Smooth muscle cell (in vitro differentiated cells): ENCODE measurements at regions not wholly inside any gene's neighbourhood (a gene's known extent, or its start where the extent isn't known, plus 50 kb on each side); places are given as distances from the start of the nearest gene placed in this dataset.

Source experiments
- DNase-seq: peaks from one replicate; lab custom pipeline; 2025; ENCODE audit not compliant: unreplicated experiment; lab: John Stamatoyannopoulos, UW
- H2AFZ ChIP-seq: fragments of 200-600 bp; sonication (generic); 2 replicates; pipeline ENCODE4 v1.6.0; 2016; ENCODE audit warnings: antibody characterized with exemption, low read depth, mild to moderate bottlenecking
- H3F3A ChIP-seq: fragments of 200-600 bp; sonication (generic); 2 replicates; pipeline ENCODE4 v1.6.0; 2017; ENCODE audit warnings: antibody characterized with exemption, low read depth
- H3K27ac ChIP-seq: fragments of 200-600 bp; sonication (generic); 2 replicates; pipeline ENCODE4 v1.5.1; 2016; ENCODE audit warnings: low read depth, mild to moderate bottlenecking
- H3K27me3 ChIP-seq: fragments of 200-600 bp; sonication (generic); 2 replicates; pipeline ENCODE4 v1.6.1; 2016; ENCODE audit warnings: low read depth, mild to moderate bottlenecking
- H3K36me3 ChIP-seq: fragments of 200-600 bp; sonication (generic); 2 replicates; pipeline ENCODE4 v1.5.1; 2016; ENCODE audit warnings: low read depth
- H3K4me1 ChIP-seq: fragments of 200-600 bp; sonication (generic); 2 replicates; pipeline ENCODE4 v1.5.1; 2016; ENCODE audit warnings: low read depth
- H3K4me2 ChIP-seq: fragments of 200-600 bp; sonication (generic); 2 replicates; pipeline ENCODE4 v1.6.0; 2016; ENCODE audit warnings: mild to moderate bottlenecking
- H3K4me3 ChIP-seq: fragments of 200-600 bp; sonication (generic); 2 replicates; pipeline ENCODE4 v1.5.1; 2016; ENCODE audit warnings: mild to moderate bottlenecking
- H3K79me2 ChIP-seq: fragments of 200-600 bp; sonication (generic); 2 replicates; pipeline ENCODE4 v1.6.0; 2016; ENCODE audit warnings: low read depth, mild to moderate bottlenecking
- H3K9ac ChIP-seq: fragments of 200-600 bp; sonication (generic); 2 replicates; pipeline ENCODE4 v1.6.0; 2016; ENCODE audit warnings: low read depth
- H3K9me3 ChIP-seq: fragments of 200-600 bp; sonication (generic); replicated peaks from 2 replicates; pipeline ENCODE4 v1.5.1; 2016; ENCODE audit warnings: low read depth
- H4K20me1 ChIP-seq: fragments of 200-600 bp; sonication (generic); 2 replicates; pipeline ENCODE4 v1.6.0; 2016; ENCODE audit warnings: low read depth
- WGBS: methylation state at CpG from one replicate; pipeline ENCODE4 v1.1.7; 2016; ENCODE audit warnings: low lambda C conversion rate; 5-methylcytosine and 5-hydroxymethylcytosine counted together
- TF ChIP-seq, protein P1 (sequence below): fragments of 200-600 bp; sonication (generic); IDR thresholded peaks from 2 replicates; pipeline ENCODE4 v1.5.1; 2017; ENCODE audit warnings: borderline replicate concordance, mild to moderate bottlenecking, antibody characterized with exemption; ENCODE audit not compliant: insufficient read depth, poor library complexity, severe bottlenecking

DNA sequence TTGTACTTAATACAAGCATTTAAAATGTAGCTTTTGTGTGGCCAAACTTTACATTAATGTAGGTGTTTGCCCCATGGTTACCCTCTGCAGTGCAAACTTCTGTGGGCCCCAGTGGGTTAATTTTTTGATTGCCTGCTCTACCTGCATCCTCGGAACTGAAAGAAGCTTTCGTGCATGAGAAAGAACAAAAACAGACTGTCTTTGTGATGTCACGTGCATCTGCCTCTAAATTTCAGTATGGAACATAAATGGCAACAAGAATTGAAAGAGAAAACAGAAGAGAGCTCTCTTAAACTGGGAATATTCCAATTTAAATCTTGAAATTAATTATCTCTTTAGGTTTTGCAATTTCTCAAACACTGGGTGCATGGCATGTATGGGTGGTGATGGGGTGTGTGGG, 182.4 kb upstream of the LCORL start:
- H3K27me3 ChIP-seq = no peaks in the 10 kb centered on the region
- no peak overlapping the region for H3K4me2 ChIP-seq
- H3K9ac ChIP-seq = no peak overlapping the region
- TF ChIP-seq, protein P1, sequence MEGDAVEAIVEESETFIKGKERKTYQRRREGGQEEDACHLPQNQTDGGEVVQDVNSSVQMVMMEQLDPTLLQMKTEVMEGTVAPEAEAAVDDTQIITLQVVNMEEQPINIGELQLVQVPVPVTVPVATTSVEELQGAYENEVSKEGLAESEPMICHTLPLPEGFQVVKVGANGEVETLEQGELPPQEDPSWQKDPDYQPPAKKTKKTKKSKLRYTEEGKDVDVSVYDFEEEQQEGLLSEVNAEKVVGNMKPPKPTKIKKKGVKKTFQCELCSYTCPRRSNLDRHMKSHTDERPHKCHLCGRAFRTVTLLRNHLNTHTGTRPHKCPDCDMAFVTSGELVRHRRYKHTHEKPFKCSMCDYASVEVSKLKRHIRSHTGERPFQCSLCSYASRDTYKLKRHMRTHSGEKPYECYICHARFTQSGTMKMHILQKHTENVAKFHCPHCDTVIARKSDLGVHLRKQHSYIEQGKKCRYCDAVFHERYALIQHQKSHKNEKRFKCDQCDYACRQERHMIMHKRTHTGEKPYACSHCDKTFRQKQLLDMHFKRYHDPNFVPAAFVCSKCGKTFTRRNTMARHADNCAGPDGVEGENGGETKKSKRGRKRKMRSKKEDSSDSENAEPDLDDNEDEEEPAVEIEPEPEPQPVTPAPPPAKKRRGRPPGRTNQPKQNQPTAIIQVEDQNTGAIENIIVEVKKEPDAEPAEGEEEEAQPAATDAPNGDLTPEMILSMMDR = no peak
- no peak overlapping the region for H2AFZ ChIP-seq
- H3K36me3 ChIP-seq = no peaks in the 10 kb centered on the region
- no peak overlapping the region for H3K27ac ChIP-seq
- H3F3A ChIP-seq = no peaks in the 10 kb centered on the region
- H3K4me3 ChIP-seq = no peak overlapping the region
- DNase-seq = no peak
- no peaks in the 10 kb centered on the region for H3K9me3 ChIP-seq
- no peaks in the 10 kb centered on the region for H3K4me1 ChIP-seq
- 67% methylated on average over 3 of the region's 3 CpGs for WGBS
- no peaks in the 10 kb centered on the region for H4K20me1 ChIP-seq
- H3K79me2 ChIP-seq = no peaks in the 10 kb centered on the region

DNA sequence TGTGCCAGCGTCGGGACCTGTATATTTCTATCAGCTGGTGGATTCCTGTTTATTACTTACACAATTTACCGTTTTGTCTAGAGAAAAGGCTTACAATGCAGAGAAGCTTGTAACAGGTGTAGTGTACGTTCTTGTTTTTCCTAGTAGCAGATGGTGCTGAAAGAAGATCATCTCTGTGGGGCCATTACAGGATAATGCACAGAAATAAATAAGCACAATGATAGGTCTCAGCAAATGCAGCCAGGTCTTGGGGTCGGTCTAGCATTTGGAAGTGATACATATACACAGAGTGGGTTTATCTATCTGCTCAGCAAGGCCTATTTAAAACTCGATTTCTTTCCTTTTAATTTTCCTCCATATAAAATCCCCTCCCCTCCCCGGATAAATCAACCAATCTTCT, 180.9 kb upstream of the LCORL start:
- no peaks in the 10 kb centered on the region for H4K20me1 ChIP-seq
- no peak overlapping the region for H3K9ac ChIP-seq
- H3K4me2 ChIP-seq = no peak overlapping the region
- no peaks in the 10 kb centered on the region for H3K9me3 ChIP-seq
- no peak overlapping the region for H3K27ac ChIP-seq
- H3K4me1 ChIP-seq = no peaks in the 10 kb centered on the region
- no peaks in the 10 kb centered on the region for H3F3A ChIP-seq
- TF ChIP-seq, protein P1 = no peak
- WGBS = 83% methylated on average over 7 of the region's 7 CpGs
- H3K79me2 ChIP-seq = no peaks in the 10 kb centered on the region
- no peaks in the 10 kb centered on the region for H3K36me3 ChIP-seq
- DNase-seq = no peak
- no peak overlapping the region for H3K4me3 ChIP-seq
- no peaks in the 10 kb centered on the region for H3K27me3 ChIP-seq
- no peak overlapping the region for H2AFZ ChIP-seq

DNA sequence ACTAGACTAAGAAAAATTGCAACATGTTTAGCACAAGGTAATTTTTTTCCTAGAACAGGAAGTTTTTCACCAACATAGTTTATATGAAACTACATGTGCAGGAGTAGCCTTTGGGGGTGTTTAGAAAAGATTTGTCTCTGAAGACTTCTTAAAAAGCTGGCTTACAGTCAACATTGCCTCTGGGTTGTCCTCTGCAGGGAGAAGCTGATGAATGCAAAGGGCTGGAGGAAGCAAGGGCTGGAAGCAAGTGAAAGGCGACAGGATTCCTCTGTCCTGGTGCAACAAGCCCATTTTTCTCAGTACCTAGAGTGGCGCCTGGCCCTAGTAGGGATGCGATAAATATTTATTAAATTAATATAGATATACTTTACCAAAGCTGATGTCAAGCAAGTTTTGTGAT, 180.3 kb upstream of the LCORL start:
- no peak overlapping the region for H3K9ac ChIP-seq
- no peaks in the 10 kb centered on the region for H3K9me3 ChIP-seq
- no peaks in the 10 kb centered on the region for H3K4me1 ChIP-seq
- H3K27ac ChIP-seq = no peak overlapping the region
- no peaks in the 10 kb centered on the region for H3K36me3 ChIP-seq
- no peak overlapping the region for H2AFZ ChIP-seq
- DNase-seq = no peak
- H3K79me2 ChIP-seq = no peaks in the 10 kb centered on the region
- TF ChIP-seq, protein P1 = no peak
- no peaks in the 10 kb centered on the region for H3F3A ChIP-seq
- 89% methylated on average over 3 of the region's 3 CpGs for WGBS
- H3K4me3 ChIP-seq = no peak overlapping the region
- no peaks in the 10 kb centered on the region for H3K27me3 ChIP-seq
- no peaks in the 10 kb centered on the region for H4K20me1 ChIP-seq
- H3K4me2 ChIP-seq = no peak overlapping the region

DNA sequence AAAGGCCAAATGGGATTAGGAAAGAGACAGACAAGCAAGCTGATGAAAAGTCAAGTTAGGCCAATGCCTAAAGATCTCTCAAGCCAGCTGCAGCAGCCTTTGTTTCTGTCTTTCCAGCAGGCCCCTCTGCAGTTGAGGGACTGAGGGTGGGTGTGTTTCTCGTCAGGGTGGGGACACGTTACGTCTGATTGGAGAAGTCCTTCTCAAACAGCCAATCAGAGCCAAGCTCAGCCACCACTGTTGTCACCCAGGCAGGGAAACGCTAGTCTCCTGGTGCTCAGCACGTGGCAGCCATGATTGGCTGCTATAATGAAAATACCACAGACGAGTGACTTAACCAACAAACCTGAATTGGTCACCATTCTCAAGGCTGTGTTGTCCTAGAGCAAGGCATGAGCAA, 177.1 kb upstream of the LCORL start:
- H3K79me2 ChIP-seq = no peaks in the 10 kb centered on the region
- DNase-seq = no peak
- H3K27ac ChIP-seq = no peak overlapping the region
- H3F3A ChIP-seq = no peaks in the 10 kb centered on the region
- TF ChIP-seq, protein P1 = no peak
- no peak overlapping the region for H3K9ac ChIP-seq
- H3K4me1 ChIP-seq = no peaks in the 10 kb centered on the region
- no peak overlapping the region for H3K4me2 ChIP-seq
- no peaks in the 10 kb centered on the region for H3K9me3 ChIP-seq
- no peaks in the 10 kb centered on the region for H3K27me3 ChIP-seq
- no peaks in the 10 kb centered on the region for H4K20me1 ChIP-seq
- WGBS = 87% methylated on average over 6 of the region's 6 CpGs
- no peaks in the 10 kb centered on the region for H3K36me3 ChIP-seq
- no peak overlapping the region for H3K4me3 ChIP-seq
- H2AFZ ChIP-seq = no peak overlapping the region
